ENCODE measurements at regions not wholly inside any gene's neighbourhood (a gene's known extent, or its start where the extent isn't known, plus 50 kb on each side); places are given as distances from the start of the nearest gene placed in this dataset.
"Not testable (repeated sequence)": the region's sequence is repeated elsewhere in the genome, so short reads cannot be mapped to it uniquely, and the experiment has no call there.

DNA sequence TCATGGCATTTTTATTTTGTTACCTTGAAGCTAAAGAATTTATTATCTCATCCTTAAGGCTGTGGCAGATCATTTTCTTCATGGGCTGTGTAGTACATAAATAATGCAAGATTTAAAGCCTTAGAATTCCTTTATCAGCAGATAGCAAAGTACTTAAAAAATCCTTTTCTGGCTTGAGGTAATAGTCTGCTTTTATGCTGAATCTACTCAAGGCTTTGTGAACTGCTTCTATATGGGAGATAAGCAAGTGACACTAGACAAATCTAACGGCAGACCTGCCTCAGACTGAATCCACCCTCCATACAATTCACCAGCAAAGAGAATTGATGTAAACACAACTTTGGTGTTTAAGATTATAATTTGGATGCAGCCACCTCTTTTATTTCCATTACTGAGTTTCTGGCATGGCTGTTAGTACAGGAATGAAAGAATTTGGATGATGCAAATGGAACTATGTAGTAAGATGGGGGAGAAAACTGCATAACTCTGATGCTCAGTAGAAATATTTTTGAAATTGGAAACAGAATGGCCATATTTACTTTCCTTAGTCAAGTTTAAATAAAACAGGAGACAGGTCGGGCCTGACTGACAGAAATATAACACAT, 1121.5 kb downstream of the NAALADL2 start:
- no peak overlapping the region for H3K9ac ChIP-seq (ENCODE audit: low read length)
- H3K27me3 ChIP-seq (ENCODE audit: control insufficient read depth, insufficient read depth, low read length), result no peaks in the 10 kb centered on the region
- H3K4me1 ChIP-seq (ENCODE audit: control insufficient read depth, insufficient read depth, low read length), result no peaks in the 10 kb centered on the region
- H3K36me3 ChIP-seq (ENCODE audit: control insufficient read depth, insufficient read depth, low read length), result no peaks in the 10 kb centered on the region
- no peak overlapping the region for H3K27ac ChIP-seq (ENCODE audit: low read depth, low read length)
- H3K4me3 ChIP-seq (ENCODE audit: low read length), result no peak overlapping the region

GRCh38 chr3:175977968-175978752, 1119.0 kb downstream of the NAALADL2 start:
- H3K4me3 ChIP-seq (ENCODE audit: low read length), result no peak overlapping the region
- no peaks in the 10 kb centered on the region for H3K27me3 ChIP-seq (ENCODE audit: control insufficient read depth, insufficient read depth, low read length)
- H3K9ac ChIP-seq (ENCODE audit: low read length), result no peak overlapping the region
- no peak overlapping the region for H3K27ac ChIP-seq (ENCODE audit: low read depth, low read length)
- H3K36me3 ChIP-seq (ENCODE audit: control insufficient read depth, insufficient read depth, low read length), result no peaks in the 10 kb centered on the region
- H3K4me1 ChIP-seq (ENCODE audit: control insufficient read depth, insufficient read depth, low read length), result no peaks in the 10 kb centered on the region

GRCh38 chr3:175969456-175969855, 1110.3 kb downstream of the NAALADL2 start:
- H3K27ac ChIP-seq (ENCODE audit: low read depth, low read length), result no peak overlapping the region
- H3K27me3 ChIP-seq (ENCODE audit: control insufficient read depth, insufficient read depth, low read length), result no peaks in the 10 kb centered on the region
- H3K36me3 ChIP-seq (ENCODE audit: control insufficient read depth, insufficient read depth, low read length), result no peaks in the 10 kb centered on the region
- no peak overlapping the region for H3K9ac ChIP-seq (ENCODE audit: low read length)
- no peak overlapping the region for H3K4me3 ChIP-seq (ENCODE audit: low read length)
- no peaks in the 10 kb centered on the region for H3K4me1 ChIP-seq (ENCODE audit: control insufficient read depth, insufficient read depth, low read length)

- H3K36me3 ChIP-seq (ENCODE audit: control insufficient read depth, insufficient read depth, low read length), result no peaks in the 10 kb centered on the region
Observed at GRCh38 chr3:175965036-175965435, 1105.9 kb downstream of the NAALADL2 start.

GRCh38 chr3:175957427-175957826, 1098.3 kb downstream of the NAALADL2 start:
- no peaks in the 10 kb centered on the region for H3K4me1 ChIP-seq (ENCODE audit: control insufficient read depth, insufficient read depth, low read length)
- H3K27ac ChIP-seq (ENCODE audit: low read depth, low read length), result no peak overlapping the region
- no peaks in the 10 kb centered on the region for H3K27me3 ChIP-seq (ENCODE audit: control insufficient read depth, insufficient read depth, low read length)
- H3K4me3 ChIP-seq (ENCODE audit: low read length), result no peak overlapping the region
- no peak overlapping the region for H3K9ac ChIP-seq (ENCODE audit: low read length)
- H3K36me3 ChIP-seq (ENCODE audit: control insufficient read depth, insufficient read depth, low read length), result no peaks in the 10 kb centered on the region

More at GRCh38 chr3:175965036-175965435, 1105.9 kb downstream of the NAALADL2 start:
- Histone ChIP-seq H3K9ac (ENCODE audit: low read length) (no peak overlapping the region), H3K27ac (ENCODE audit: low read depth, low read length) (no peak overlapping the region), H3K4me3 (ENCODE audit: low read length) (no peak overlapping the region), H3K27me3 (ENCODE audit: control insufficient read depth, insufficient read depth, low read length) (no peaks in the 10 kb centered on the region), H3K4me1 (ENCODE audit: control insufficient read depth, insufficient read depth, low read length) (no peaks in the 10 kb centered on the region)

DNA sequence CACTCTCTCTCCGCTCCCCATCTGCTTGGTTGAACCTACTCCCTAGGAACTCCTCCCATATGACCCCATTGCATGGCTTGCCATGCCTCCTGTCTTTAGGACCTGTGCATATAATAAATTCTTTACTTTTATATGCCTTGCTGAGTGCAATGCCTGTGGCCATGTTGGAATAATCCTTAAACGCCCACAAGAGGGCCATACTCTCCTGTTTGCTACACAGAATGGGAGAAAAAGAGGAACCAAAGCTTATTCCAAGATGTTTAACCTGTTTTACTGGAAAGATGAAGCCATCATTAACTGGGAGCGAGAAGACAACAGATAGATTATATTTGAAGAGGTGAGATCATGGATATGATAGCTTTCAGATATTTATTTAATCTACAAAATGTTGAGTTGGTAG, 1097.8 kb downstream of the NAALADL2 start:
- H3K4me1 ChIP-seq (ENCODE audit: control insufficient read depth, insufficient read depth, low read length), result no peaks in the 10 kb centered on the region
- H3K36me3 ChIP-seq (ENCODE audit: control insufficient read depth, insufficient read depth, low read length), result no peaks in the 10 kb centered on the region
- H3K9ac ChIP-seq (ENCODE audit: low read length), result no peak overlapping the region
- no peak overlapping the region for H3K27ac ChIP-seq (ENCODE audit: low read depth, low read length)
- H3K4me3 ChIP-seq (ENCODE audit: low read length), result no peak overlapping the region
- H3K27me3 ChIP-seq (ENCODE audit: control insufficient read depth, insufficient read depth, low read length), result no peaks in the 10 kb centered on the region

GRCh38 chr3:175951047-175951694, 1092.0 kb downstream of the NAALADL2 start:
- Histone ChIP-seq H3K4me1 (ENCODE audit: control insufficient read depth, insufficient read depth, low read length) (peaks cover 4% of the 10 kb centered on the region), H3K4me3 (ENCODE audit: low read length) (no peak overlapping the region), H3K27me3 (ENCODE audit: control insufficient read depth, insufficient read depth, low read length) (no peaks in the 10 kb centered on the region), H3K36me3 (ENCODE audit: control insufficient read depth, insufficient read depth, low read length) (no peaks in the 10 kb centered on the region), H3K27ac (ENCODE audit: low read depth, low read length) (no peak overlapping the region), H3K9ac (ENCODE audit: low read length) (no peak overlapping the region)

- Histone ChIP-seq H3K9ac (ENCODE audit: low read length) (no peak overlapping the region), H3K4me1 (ENCODE audit: control insufficient read depth, insufficient read depth, low read length) (peaks cover 4% of the 10 kb centered on the region), H3K27me3 (ENCODE audit: control insufficient read depth, insufficient read depth, low read length) (no peaks in the 10 kb centered on the region), H3K4me3 (ENCODE audit: low read length) (no peak overlapping the region), H3K27ac (ENCODE audit: low read depth, low read length) (no peak overlapping the region), H3K36me3 (ENCODE audit: control insufficient read depth, insufficient read depth, low read length) (no peaks in the 10 kb centered on the region)
Observed at GRCh38 chr3:175948041-175948440, 1088.9 kb downstream of the NAALADL2 start.

DNA sequence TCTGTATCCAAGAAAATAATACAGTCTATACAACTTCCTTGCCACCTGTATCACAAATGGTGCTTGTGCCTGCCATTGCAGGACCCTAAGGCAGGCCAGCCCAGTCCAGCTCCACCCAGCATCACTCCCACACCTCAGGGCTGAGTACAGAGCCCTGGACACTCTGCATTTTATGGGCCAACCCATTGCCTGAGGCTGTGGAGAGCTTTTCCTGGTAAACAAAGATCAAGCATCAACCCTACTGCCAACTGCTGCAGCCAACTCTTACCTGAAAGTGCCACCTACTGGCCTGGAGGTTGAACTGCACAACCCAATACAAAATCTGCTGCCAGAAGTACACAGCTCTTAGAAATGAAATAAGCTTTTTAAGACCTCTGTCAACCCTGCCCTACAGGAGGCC, 1082.2 kb downstream of the NAALADL2 start:
- Histone ChIP-seq H3K36me3 (ENCODE audit: control insufficient read depth, insufficient read depth, low read length) (no peaks in the 10 kb centered on the region), H3K4me3 (ENCODE audit: low read length) (no peak overlapping the region), H3K27ac (ENCODE audit: low read depth, low read length) (no peak overlapping the region), H3K9ac (ENCODE audit: low read length) (no peak overlapping the region), H3K27me3 (ENCODE audit: control insufficient read depth, insufficient read depth, low read length) (no peaks in the 10 kb centered on the region), H3K4me1 (ENCODE audit: control insufficient read depth, insufficient read depth, low read length) (no peaks in the 10 kb centered on the region)

GRCh38 chr3:175940881-175941280, 1081.7 kb downstream of the NAALADL2 start:
- Histone ChIP-seq H3K27ac (ENCODE audit: low read depth, low read length) (no peak overlapping the region), H3K9ac (ENCODE audit: low read length) (no peak overlapping the region), H3K4me1 (ENCODE audit: control insufficient read depth, insufficient read depth, low read length) (no peaks in the 10 kb centered on the region), H3K36me3 (ENCODE audit: control insufficient read depth, insufficient read depth, low read length) (no peaks in the 10 kb centered on the region), H3K27me3 (ENCODE audit: control insufficient read depth, insufficient read depth, low read length) (no peaks in the 10 kb centered on the region), H3K4me3 (ENCODE audit: low read length) (no peak overlapping the region)

DNA sequence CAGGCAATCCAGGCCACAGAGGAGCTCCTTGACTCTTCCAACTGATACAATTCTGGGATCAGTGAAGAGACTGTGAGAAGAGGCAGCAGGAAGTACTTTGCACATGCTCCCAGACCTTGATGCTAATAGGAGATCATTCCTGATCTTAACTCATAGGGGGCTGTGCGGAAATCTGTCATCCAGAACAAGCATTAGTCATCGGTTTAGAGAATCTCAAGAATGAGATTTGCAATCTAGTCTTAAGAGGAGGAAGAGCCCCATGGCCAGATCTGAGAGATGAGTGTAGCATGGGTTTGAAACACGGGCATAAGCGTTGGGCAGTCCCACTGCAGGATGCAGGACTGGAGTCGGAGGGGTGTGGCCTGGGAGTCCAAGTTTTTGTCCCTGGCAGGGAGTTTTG, 1081.1 kb downstream of the NAALADL2 start:
- H3K9ac ChIP-seq (ENCODE audit: low read length), result no peak overlapping the region
- no peaks in the 10 kb centered on the region for H3K36me3 ChIP-seq (ENCODE audit: control insufficient read depth, insufficient read depth, low read length)
- no peaks in the 10 kb centered on the region for H3K27me3 ChIP-seq (ENCODE audit: control insufficient read depth, insufficient read depth, low read length)
- H3K4me1 ChIP-seq (ENCODE audit: control insufficient read depth, insufficient read depth, low read length), result no peaks in the 10 kb centered on the region
- no peak overlapping the region for H3K4me3 ChIP-seq (ENCODE audit: low read length)
- H3K27ac ChIP-seq (ENCODE audit: low read depth, low read length), result no peak overlapping the region

DNA sequence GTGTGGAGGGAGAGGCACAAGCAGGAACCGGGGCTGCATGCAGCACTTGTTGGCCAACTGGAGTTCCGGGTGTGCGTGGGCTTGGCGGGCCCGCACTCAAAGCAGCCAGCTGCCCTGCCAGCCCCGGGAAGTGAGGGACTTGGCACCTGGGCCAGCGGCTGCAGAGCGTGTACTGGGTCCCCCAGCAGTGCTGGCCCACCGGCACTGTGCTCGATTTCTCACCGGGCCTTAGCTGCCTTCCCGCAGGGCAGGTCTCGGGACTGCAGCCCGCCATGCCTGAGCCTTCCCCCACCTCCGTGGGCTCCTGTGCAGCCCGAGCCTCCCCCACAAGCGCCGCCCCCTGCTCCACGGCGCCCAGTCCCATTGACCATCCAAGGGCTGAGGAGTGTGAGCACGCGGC, 1078.2 kb downstream of the NAALADL2 start:
- H3K9ac ChIP-seq (ENCODE audit: low read length); H3K4me1 ChIP-seq (ENCODE audit: control insufficient read depth, insufficient read depth, low read length); H3K27me3 ChIP-seq (ENCODE audit: control insufficient read depth, insufficient read depth, low read length); H3K36me3 ChIP-seq (ENCODE audit: control insufficient read depth, insufficient read depth, low read length); H3K4me3 ChIP-seq (ENCODE audit: low read length); H3K27ac ChIP-seq (ENCODE audit: low read depth, low read length): not testable (repeated sequence)

Data from rectal smooth muscle tissue (tissue), 1 donor.